BLaER1 treated with 17β-estradiol and CSF1 and Interleukin-3, amounts not matched to agents 10 nM and 100 nM (cell line): ENCODE measurements at regions not wholly inside any gene's neighbourhood (a gene's known extent, or its start where the extent isn't known, plus 50 kb on each side); places are given as distances from the start of the nearest gene placed in this dataset.

Experiments
- H3K27ac ChIP-seq, 11 experiments: shearing (Covaris generic); formaldehyde crosslinking; 2 replicates each; pipeline ENCODE4 v1.8.1; 2022
- H3K27me3 ChIP-seq, 11 experiments: shearing (Covaris generic); formaldehyde crosslinking; 2 replicates each; pipeline ENCODE4 v1.8.1; 2022
- H3K36me3 ChIP-seq, 11 experiments: shearing (Covaris generic); formaldehyde crosslinking; 2 replicates each; pipeline ENCODE4 v1.8.1; 2022
- H3K4me1 ChIP-seq, 10 experiments: shearing (Covaris generic); formaldehyde crosslinking; 2 replicates each; pipeline ENCODE4 v1.8.1; 2022
- H3K4me2 ChIP-seq, 11 experiments: shearing (Covaris generic); formaldehyde crosslinking; 2 replicates each; pipeline ENCODE4 v1.8.1; 2022
- H3K4me3 ChIP-seq, 10 experiments: shearing (Covaris generic); formaldehyde crosslinking; 2 replicates each; pipeline ENCODE4 v1.8.1; 2022
- H3K9ac ChIP-seq, 11 experiments: shearing (Covaris generic); formaldehyde crosslinking; 2 replicates each; pipeline ENCODE4 v1.8.1; 2022
- H3K9me3 ChIP-seq, 11 experiments: shearing (Covaris generic); formaldehyde crosslinking; replicated peaks in 1 of 11; 2 replicates each; pipeline ENCODE4 v1.8.1; 2022
- H4K20me1 ChIP-seq, 11 experiments: shearing (Covaris generic); formaldehyde crosslinking; 2 replicates each; pipeline ENCODE4 v1.8.1; 2022
- Cebpa-rat ChIP-seq, 11 experiments: shearing (Covaris generic); IDR thresholded peaks; 2 replicates each; pipeline ENCODE4 v1.8.1; 2022

DNA sequence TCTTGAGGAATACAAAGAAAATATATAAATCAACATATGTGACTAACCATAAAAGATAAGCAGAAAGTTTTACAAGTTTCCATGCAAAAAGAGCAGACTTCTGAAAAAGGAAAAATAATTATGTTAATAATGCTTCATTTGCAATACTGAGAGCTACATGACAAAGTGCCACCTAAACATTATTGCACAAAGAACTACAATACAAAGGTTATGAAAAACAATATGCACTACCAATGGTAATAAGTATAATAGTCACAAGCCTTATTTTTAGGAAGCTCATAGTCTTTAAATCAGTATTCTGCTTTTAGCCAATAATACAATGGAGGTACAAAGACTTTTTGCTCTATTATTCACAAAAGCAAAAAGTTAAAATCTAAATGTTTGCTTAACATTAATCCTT, 411.2 kb downstream of the TLL1 start:
- Histone ChIP-seq H3K9ac (no peak overlapping the region), H3K4me2 (no peak overlapping the region), H3K27me3 (no peaks in the 10 kb centered on the region), H3K4me1 (no peaks in the 10 kb centered on the region), H3K27ac (no peak overlapping the region), H4K20me1 (no peaks in the 10 kb centered on the region), H3K36me3 (no peaks in the 10 kb centered on the region), H3K9me3 (no peaks in the 10 kb centered on the region), H3K4me3 (no peak overlapping the region)
- TF ChIP-seq Cebpa-rat (IDR thresholded peaks at IDR 0.05) = no peak

DNA sequence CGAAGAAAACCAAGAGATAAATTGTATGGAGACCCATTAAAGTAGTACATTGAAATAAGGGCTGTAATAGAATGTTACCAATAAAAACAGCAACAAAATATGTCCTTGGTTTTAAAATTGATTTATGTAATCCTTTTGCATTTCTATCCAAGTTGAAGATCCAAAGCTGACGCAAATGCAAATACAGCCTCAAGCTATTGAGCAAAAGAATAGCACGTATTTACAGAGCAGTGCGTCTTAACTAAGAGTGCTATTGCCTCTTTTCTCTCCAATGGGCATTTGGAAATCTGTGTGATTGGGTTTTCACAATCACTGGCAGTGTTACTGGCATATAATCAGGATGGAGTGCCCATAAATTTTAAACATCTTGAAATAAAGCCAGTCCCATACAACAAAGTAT, 417.4 kb downstream of the TLL1 start:
- TF ChIP-seq Cebpa-rat (IDR thresholded peaks at IDR 0.05) = no peak
- no peaks in the 10 kb centered on the region for H4K20me1 ChIP-seq

DNA sequence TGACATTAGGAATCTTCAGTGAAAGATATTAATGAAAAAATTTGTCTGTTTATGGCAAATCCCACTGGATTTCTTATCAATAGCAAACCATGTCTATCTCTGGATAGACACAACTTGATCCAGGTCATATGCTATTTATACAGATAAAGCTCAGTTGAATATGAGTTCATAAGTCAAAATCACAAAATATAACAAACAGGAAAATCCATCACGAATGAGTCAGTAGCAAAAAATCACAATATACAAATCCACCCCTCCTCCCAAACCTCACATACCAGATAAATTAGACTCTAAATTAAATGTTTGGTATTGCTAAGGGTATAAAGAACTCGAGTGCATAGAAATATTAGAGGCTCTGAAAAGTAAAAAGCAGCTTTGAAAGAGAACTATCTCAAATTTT, 420.5 kb downstream of the TLL1 start:
- Histone ChIP-seq H3K9ac (no peak overlapping the region), H3K4me3 (no peak overlapping the region), H3K9me3 (no peaks in the 10 kb centered on the region), H3K36me3 (no peaks in the 10 kb centered on the region), H3K4me2 (no peak overlapping the region), H3K27me3 (no peaks in the 10 kb centered on the region), H3K27ac (no peak overlapping the region), H4K20me1 (no peaks in the 10 kb centered on the region), H3K4me1 (no peaks in the 10 kb centered on the region)
- TF ChIP-seq Cebpa-rat (IDR thresholded peaks at IDR 0.05) = no peak

More for the DNA sequence above, 417.4 kb downstream of the TLL1 start:
- Histone ChIP-seq H3K9me3 (no peaks in the 10 kb centered on the region), H3K4me2 (no peak overlapping the region), H3K27ac (no peak overlapping the region), H3K4me3 (no peak overlapping the region), H3K27me3 (no peaks in the 10 kb centered on the region), H3K4me1 (no peaks in the 10 kb centered on the region), H3K9ac (no peak overlapping the region), H3K36me3 (no peaks in the 10 kb centered on the region)

DNA sequence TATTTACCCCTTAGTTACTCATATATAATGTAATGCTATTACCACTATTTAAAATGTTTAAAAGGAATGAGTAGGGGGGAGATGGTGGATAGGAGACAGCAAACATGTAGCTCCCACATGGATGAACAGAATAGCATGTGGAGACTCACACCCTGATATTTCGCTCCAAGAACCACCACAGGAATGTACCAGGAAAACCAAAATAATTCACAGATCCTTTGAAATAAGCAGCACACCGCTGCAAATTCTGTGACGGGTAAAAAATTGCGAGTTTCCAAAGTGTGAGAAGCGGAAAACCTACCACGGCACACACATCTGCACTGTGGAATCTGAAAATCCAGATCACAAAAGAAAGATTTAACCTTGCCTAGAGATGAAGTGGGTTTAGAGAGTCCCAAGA, 428.2 kb downstream of the TLL1 start:
- Histone ChIP-seq H3K4me2 (no peak overlapping the region), H4K20me1 (no peaks in the 10 kb centered on the region), H3K4me3 (no peak overlapping the region), H3K4me1 (no peaks in the 10 kb centered on the region), H3K9me3 (no peaks in the 10 kb centered on the region), H3K9ac (no peak overlapping the region), H3K36me3 (no peaks in the 10 kb centered on the region), H3K27ac (no peak overlapping the region), H3K27me3 (no peaks in the 10 kb centered on the region)
- TF ChIP-seq Cebpa-rat (IDR thresholded peaks at IDR 0.05) = no peak

DNA sequence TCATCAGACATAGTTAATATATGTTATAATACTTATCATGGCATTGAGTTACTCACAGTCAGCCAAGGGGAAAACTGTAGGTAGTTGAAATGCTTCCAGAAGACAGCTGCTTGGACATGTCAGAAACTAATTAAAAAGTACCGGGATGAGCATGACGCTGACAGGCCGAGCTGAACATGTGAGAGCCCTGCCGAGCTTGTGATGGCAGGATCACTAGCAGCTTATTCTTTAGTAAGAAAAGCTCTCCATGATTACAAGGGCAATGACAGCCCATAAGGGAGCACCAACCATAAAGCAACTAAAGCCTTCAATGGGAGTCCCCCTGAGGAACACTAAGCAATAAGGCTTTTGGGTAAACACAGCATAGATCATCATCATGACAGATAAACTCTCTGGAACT, 435.6 kb downstream of the TLL1 start:
- H3K27me3 ChIP-seq = no peaks in the 10 kb centered on the region

DNA sequence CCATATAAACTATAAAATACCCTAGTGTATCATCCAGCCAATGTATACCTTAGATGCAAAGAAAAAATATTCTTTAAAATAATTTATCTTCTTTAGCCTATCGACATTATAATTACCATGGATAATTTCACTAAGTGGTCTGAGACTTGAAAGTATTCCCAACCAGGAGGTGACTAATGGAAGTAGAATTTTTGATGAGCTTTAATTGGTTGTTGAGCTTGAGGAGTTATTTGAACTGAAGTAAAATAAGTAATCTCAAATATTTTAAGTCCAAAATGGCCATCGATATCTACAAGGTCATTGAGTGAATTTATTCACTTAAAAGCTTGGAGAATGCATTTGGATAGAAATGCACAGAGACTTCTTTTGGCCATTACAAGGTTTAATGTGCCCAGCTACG, 436.2 kb downstream of the TLL1 start:
- Histone ChIP-seq H3K4me2 (no peak overlapping the region), H3K36me3 (no peaks in the 10 kb centered on the region), H3K27ac (no peak overlapping the region), H3K9me3 (no peaks in the 10 kb centered on the region), H3K4me1 (0 out of 20 replicates have a peak, but pooled peaks cover 0 to 6% (median 0%) of the 10 kb centered on the region in 10 experiments), H3K27me3 (no peaks in the 10 kb centered on the region), H3K9ac (no peak overlapping the region), H3K4me3 (no peak overlapping the region), H4K20me1 (no peaks in the 10 kb centered on the region)
- no peak for TF ChIP-seq Cebpa-rat (IDR thresholded peaks at IDR 0.05)

More for the DNA sequence above, 435.6 kb downstream of the TLL1 start:
- H3K27ac ChIP-seq = no peak overlapping the region
- no peak for TF ChIP-seq Cebpa-rat (IDR thresholded peaks at IDR 0.05)
- H3K36me3 ChIP-seq = no peaks in the 10 kb centered on the region
- no peaks in the 10 kb centered on the region for H3K9me3 ChIP-seq
- no peaks in the 10 kb centered on the region for H4K20me1 ChIP-seq
- H3K4me1 ChIP-seq = 0 out of 20 replicates have a peak, but pooled peaks cover 0 to 6% (median 0%) of the 10 kb centered on the region in 10 experiments
- no peak overlapping the region for H3K4me3 ChIP-seq
- H3K9ac ChIP-seq = no peak overlapping the region
- H3K4me2 ChIP-seq = no peak overlapping the region

DNA sequence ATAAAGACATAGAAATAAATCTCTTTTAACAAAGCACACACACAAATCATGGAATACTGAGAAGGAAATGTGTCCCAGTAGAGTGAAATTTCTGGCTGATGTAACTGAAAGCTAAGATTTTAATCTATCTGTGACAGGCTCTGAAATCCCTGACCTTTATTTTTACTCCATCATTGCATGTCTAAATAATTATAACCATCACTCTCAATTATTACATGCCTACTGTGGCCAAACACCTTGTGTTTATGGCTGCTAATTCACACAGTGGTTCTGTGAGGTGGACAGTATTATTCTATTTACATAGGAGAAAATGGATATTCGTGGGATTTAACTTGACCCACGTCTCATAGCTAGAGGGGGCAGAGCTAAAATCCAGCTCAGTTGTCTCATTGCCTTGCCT, 438.1 kb downstream of the TLL1 start:
- no peaks in the 10 kb centered on the region for H4K20me1 ChIP-seq
- 0 out of 20 replicates have a peak, but pooled peaks cover 0 to 6% (median 0%) of the 10 kb centered on the region in 10 experiments for H3K4me1 ChIP-seq
- H3K4me2 ChIP-seq = no peak overlapping the region
- no peak overlapping the region for H3K9ac ChIP-seq
- no peak for TF ChIP-seq Cebpa-rat (IDR thresholded peaks at IDR 0.05)
- no peaks in the 10 kb centered on the region for H3K36me3 ChIP-seq
- H3K9me3 ChIP-seq = no peaks in the 10 kb centered on the region
- H3K27ac ChIP-seq = no peak overlapping the region
- no peaks in the 10 kb centered on the region for H3K27me3 ChIP-seq
- H3K4me3 ChIP-seq = no peak overlapping the region

DNA sequence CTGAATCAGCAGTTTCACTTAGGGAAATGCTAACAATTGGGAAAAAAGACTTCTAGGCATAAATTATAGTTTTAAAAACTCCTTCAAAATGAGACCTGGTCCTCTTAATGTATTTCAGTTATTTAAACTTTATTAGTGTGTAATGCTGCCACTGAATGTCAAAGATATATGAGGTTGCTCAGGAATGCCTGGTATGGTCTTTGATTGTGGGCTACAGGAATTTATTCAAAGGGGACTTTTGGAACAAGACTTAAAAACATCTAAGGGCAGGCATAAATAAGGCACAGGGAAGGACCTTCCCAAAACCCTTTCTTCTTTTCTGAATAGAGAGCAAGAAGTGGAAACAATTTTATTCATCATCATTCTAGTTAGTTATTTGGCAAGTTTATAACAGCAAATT, 439.1 kb downstream of the TLL1 start:
- Histone ChIP-seq H3K4me3 (no peak overlapping the region), H3K27ac (no peak overlapping the region), H4K20me1 (no peaks in the 10 kb centered on the region), H3K36me3 (no peaks in the 10 kb centered on the region), H3K27me3 (no peaks in the 10 kb centered on the region), H3K4me1 (0 out of 20 replicates have a peak, but pooled peaks cover 0 to 6% (median 0%) of the 10 kb centered on the region in 10 experiments), H3K9me3 (no peaks in the 10 kb centered on the region), H3K9ac (no peak overlapping the region), H3K4me2 (no peak overlapping the region)
- TF ChIP-seq Cebpa-rat (IDR thresholded peaks at IDR 0.05) = no peak

DNA sequence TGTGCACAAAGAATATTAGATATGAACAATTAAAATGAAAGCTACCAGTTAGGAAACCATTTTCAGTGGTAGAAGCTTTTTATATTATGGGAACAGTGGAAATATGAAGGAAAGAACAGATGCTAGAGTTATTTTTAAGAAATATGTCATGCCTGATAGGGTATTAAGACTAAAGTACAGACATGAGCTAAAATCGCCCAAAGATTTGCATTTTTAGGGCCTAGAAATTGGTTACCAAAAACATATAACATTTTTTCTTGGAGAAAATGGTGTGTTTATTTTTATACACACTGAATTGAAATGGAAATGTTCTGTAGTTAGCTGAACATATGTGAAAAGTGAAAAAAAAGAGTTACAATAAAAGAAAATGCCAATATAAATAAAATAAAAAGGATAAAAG, 441.9 kb downstream of the TLL1 start:
- H3K27me3 ChIP-seq = no peaks in the 10 kb centered on the region
- H3K27ac ChIP-seq = no peak overlapping the region
- TF ChIP-seq Cebpa-rat (IDR thresholded peaks at IDR 0.05) = no peak
- H3K9ac ChIP-seq = no peak overlapping the region
- no peaks in the 10 kb centered on the region for H3K36me3 ChIP-seq
- no peak overlapping the region for H3K4me2 ChIP-seq
- 0 out of 20 replicates have a peak, but pooled peaks cover 0 to 6% (median 0%) of the 10 kb centered on the region in 10 experiments for H3K4me1 ChIP-seq
- no peak overlapping the region for H3K4me3 ChIP-seq
- no peaks in the 10 kb centered on the region for H4K20me1 ChIP-seq
- H3K9me3 ChIP-seq = no peaks in the 10 kb centered on the region

DNA sequence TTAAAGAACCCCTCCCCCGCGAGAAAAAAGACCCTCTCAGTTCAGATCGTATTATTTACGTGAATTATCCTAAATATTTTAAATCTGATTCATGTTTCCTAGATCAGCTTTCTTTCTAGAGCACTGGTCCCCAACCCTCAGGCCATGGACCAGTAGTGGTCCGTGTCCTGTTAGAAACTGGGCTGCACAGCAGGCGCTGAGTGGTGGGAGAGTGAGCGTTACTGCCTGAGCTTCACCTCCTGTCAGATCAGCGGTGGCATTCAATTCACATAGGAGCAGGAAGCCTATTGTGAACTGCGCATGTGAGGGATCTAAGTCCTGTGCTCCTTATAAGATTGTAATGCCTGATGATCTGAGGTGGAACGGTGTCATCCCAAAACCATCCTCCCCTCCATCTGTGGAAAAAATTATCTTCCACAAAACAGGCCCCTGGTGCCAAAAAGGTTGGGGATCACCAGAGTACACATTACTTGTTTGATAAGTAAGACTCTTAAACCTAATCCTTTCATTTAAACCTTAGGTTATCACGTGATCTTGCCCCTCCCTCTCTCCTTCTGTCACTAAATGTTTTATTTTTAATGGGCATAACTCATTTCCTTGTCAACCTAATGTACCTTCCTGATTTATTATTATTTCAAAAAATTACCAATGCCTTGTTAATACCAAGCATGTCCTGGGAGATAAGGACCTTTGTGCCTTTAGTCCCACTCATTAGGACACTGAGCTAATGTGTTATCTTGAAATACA, 442.9 kb downstream of the TLL1 start:
- Histone ChIP-seq H3K9me3 (no peaks in the 10 kb centered on the region), H3K4me1 (0 out of 20 replicates have a peak, but pooled peaks cover 0 to 6% (median 0%) of the 10 kb centered on the region in 10 experiments), H3K4me3 (no peak overlapping the region), H3K9ac (no peak overlapping the region), H3K4me2 (no peak overlapping the region), H3K27me3 (no peaks in the 10 kb centered on the region), H3K36me3 (no peaks in the 10 kb centered on the region), H4K20me1 (no peaks in the 10 kb centered on the region), H3K27ac (no peak overlapping the region)
- no peak for TF ChIP-seq Cebpa-rat (IDR thresholded peaks at IDR 0.05)
